Vagina (tissue), 2 donors: ENCODE measurements at regions not wholly inside any gene's neighbourhood (a gene's known extent, or its start where the extent isn't known, plus 50 kb on each side); places are given as distances from the start of the nearest gene placed in this dataset.

Source experiments
- DNase-seq, 2 donors: peaks; one replicate each; pipeline ENCODE4 v3.0.0-alpha.2; 2017; ENCODE audit errors: extremely low spot score in 2 of 2
- H3K27ac ChIP-seq: fragments of 200-600 bp; sonication (generic); one replicate; pipeline ENCODE4 v1.5.1; 2019
- H3K27me3 ChIP-seq: fragments of 200-600 bp; sonication (generic); one replicate; pipeline ENCODE4 v1.5.1; 2019
- H3K36me3 ChIP-seq, 2 donors: fragments of 200-600 bp; sonication (generic); one replicate each; pipeline ENCODE4 v1.5.1; 2017 to 2019
- H3K4me1 ChIP-seq: fragments of 200-600 bp; sonication (generic); one replicate; pipeline ENCODE4 v1.5.1; 2019
- H3K4me3 ChIP-seq, 2 donors: fragments of 200-600 bp; sonication (generic); 1 replicate in 1 of 2; 2 replicates in 1 of 2; pipeline ENCODE4 v1.5.1; 2016 to 2019
- H3K9me3 ChIP-seq: fragments of 200-600 bp; sonication (generic); one replicate; pipeline ENCODE4 v1.5.1; 2019
- CTCF ChIP-seq, 3 experiments: fragments of 450-650 bp in 2 of 3; fragments of 200-600 bp in 1 of 3; sonication (generic) in 1 of 3; IDR thresholded peaks; one replicate each; pipeline ENCODE4 v1.5.1; 2017 to 2019; ENCODE audit warnings: antibody characterized with exemption in 3 of 3, mild to moderate bottlenecking in 2 of 3, moderate library complexity in 2 of 3
- POLR2A ChIP-seq, 2 donors: fragments of 450-650 bp; IDR thresholded peaks; one replicate each; pipeline ENCODE4 v1.6.1; 2017; ENCODE audit warnings: antibody characterized with exemption in 2 of 2, mild to moderate bottlenecking in 2 of 2, moderate library complexity in 2 of 2
- POLR2AphosphoS5 ChIP-seq, 2 donors: sonication (generic); formaldehyde crosslinking; IDR thresholded peaks; one replicate each; pipeline ENCODE4 v1.9.0; 2017; ENCODE audit warnings: antibody characterized with exemption in 2 of 2, mild to moderate bottlenecking in 2 of 2, low read depth in 1 of 2; ENCODE audit not compliant: insufficient read depth in 1 of 2
- intact Hi-C: fragments of 100-400 bp; cut with DNase I; formaldehyde crosslinking; loops from one replicate; pipeline ENCODE4 v1.15.1; 2023

- Histone ChIP-seq H3K27ac (no peak overlapping the region), H3K4me1 (peaks cover 57% of the 10 kb centered on the region), H3K27me3 (no peaks in the 10 kb centered on the region), H3K4me3 (no peak overlapping the region), H3K36me3 (no peaks in the 10 kb centered on the region), H3K9me3 (no peaks in the 10 kb centered on the region)
- TF ChIP-seq POLR2A (IDR thresholded peaks at IDR 0.05) (no peak), POLR2AphosphoS5 (IDR thresholded peaks at IDR 0.05; ENCODE audit: insufficient read depth in 1 of 2, low read depth in 1 of 2) (no peak), CTCF (IDR thresholded peaks at IDR 0.05) (no peak)
- intact Hi-C loops: no loop called here
- DNase-seq: no peak
Observed at GRCh38 chr2:217664761-217665160, 338.0 kb downstream of the TNS1 start.

GRCh38 chr2:217662984-217663602 is 339.7 kb downstream of the TNS1 start:
- Histone ChIP-seq H3K4me1 (peaks cover 44% of the 10 kb centered on the region), H3K27ac (peak overlapping the region; percentile 55), H3K4me3 (no peak overlapping the region), H3K36me3 (no peaks in the 10 kb centered on the region), H3K27me3 (no peaks in the 10 kb centered on the region), H3K9me3 (no peaks in the 10 kb centered on the region)
- DNase-seq: no peak
- TF ChIP-seq POLR2A (IDR thresholded peaks at IDR 0.05) (no peak), CTCF (IDR thresholded peaks at IDR 0.05) (no peak), POLR2AphosphoS5 (IDR thresholded peaks at IDR 0.05; ENCODE audit: insufficient read depth in 1 of 2, low read depth in 1 of 2) (no peak)
- intact Hi-C loops: no loop called here

- Histone ChIP-seq H3K4me3 (no peak overlapping the region), H3K27me3 (no peaks in the 10 kb centered on the region), H3K36me3 (no peaks in the 10 kb centered on the region), H3K27ac (peak overlapping the region; percentile 55), H3K9me3 (no peaks in the 10 kb centered on the region), H3K4me1 (peaks cover 27% of the 10 kb centered on the region)
- intact Hi-C loops: no loop called here
- DNase-seq: no peak
- TF ChIP-seq POLR2AphosphoS5 (IDR thresholded peaks at IDR 0.05; ENCODE audit: insufficient read depth in 1 of 2, low read depth in 1 of 2): no peak
- no peak for TF ChIP-seq CTCF (IDR thresholded peaks at IDR 0.05)
- TF ChIP-seq POLR2A (IDR thresholded peaks at IDR 0.05): no peak
Observed at GRCh38 chr2:217661378-217661777, 341.4 kb downstream of the TNS1 start.

GRCh38 chr2:217660423-217660822 is 342.4 kb downstream of the TNS1 start:
- intact Hi-C loops: no loop called here
- Histone ChIP-seq H3K4me3 (no peak overlapping the region), H3K27me3 (no peaks in the 10 kb centered on the region), H3K9me3 (no peaks in the 10 kb centered on the region), H3K36me3 (no peaks in the 10 kb centered on the region), H3K27ac (no peak overlapping the region), H3K4me1 (peaks cover 23% of the 10 kb centered on the region)
- TF ChIP-seq POLR2A (IDR thresholded peaks at IDR 0.05) (no peak), CTCF (IDR thresholded peaks at IDR 0.05) (no peak), POLR2AphosphoS5 (IDR thresholded peaks at IDR 0.05; ENCODE audit: insufficient read depth in 1 of 2, low read depth in 1 of 2) (no peak)
- DNase-seq: no peak

- intact Hi-C loops: no loop called here
- no peaks in the 10 kb centered on the region for H3K9me3 ChIP-seq
- H3K4me3 ChIP-seq: no peak overlapping the region
- H3K36me3 ChIP-seq: no peaks in the 10 kb centered on the region
- H3K27me3 ChIP-seq: no peaks in the 10 kb centered on the region
- TF ChIP-seq CTCF (IDR thresholded peaks at IDR 0.05) (no peak), POLR2AphosphoS5 (IDR thresholded peaks at IDR 0.05; ENCODE audit: insufficient read depth in 1 of 2, low read depth in 1 of 2) (no peak), POLR2A (IDR thresholded peaks at IDR 0.05) (no peak)
- no peak overlapping the region for H3K27ac ChIP-seq
- DNase-seq: no peak
- peaks cover 23% of the 10 kb centered on the region for H3K4me1 ChIP-seq
Observed at GRCh38 chr2:217658806-217659205, 344.0 kb downstream of the TNS1 start.
